ENCODE measurements at regions not wholly inside any gene's neighbourhood (a gene's known extent, or its start where the extent isn't known, plus 50 kb on each side); places are given as distances from the start of the nearest gene placed in this dataset.
"Not testable (repeated sequence)": the region's sequence is repeated elsewhere in the genome, so short reads cannot be mapped to it uniquely, and the experiment has no call there.

GRCh38 chr17:71450657-71451056 lies 670.2 kb upstream of the SOX9 start:
- H3K27me3 ChIP-seq (ENCODE audit: control insufficient read depth, insufficient read depth, low read length); H3K27ac ChIP-seq (ENCODE audit: low read depth, low read length); H3K4me3 ChIP-seq (ENCODE audit: low read length); H3K36me3 ChIP-seq (ENCODE audit: control insufficient read depth, insufficient read depth, low read length); H3K9ac ChIP-seq (ENCODE audit: low read length); H3K4me1 ChIP-seq (ENCODE audit: control insufficient read depth, insufficient read depth, low read length): not testable (repeated sequence)

DNA sequence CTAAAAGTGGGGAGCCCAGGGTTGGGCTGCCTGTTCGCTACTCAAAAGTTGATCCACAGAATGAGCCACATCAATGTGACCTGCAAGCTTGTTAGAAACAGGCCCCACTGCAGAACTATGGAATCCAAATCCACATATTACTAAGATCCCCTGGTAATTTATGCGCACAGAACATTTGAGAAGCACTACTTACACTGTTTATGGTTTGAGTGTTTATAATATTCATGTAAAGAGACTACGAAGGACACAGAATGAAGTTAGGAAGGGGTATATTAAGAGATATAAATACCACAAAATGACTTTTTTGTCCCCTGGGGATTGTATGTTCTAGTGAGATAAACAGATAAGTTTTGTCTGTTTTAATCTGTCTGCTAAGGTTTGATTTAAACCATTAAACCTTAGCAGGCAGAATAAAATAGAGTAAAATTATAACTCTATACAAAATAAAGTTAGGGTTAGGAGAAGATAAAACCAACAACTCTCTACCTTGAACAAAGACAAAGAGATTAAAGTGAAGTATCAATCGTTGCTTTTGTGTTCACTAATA lies 666.9 kb upstream of the SOX9 start:
- Histone ChIP-seq H3K9ac (ENCODE audit: low read length) (no peak overlapping the region), H3K4me3 (ENCODE audit: low read length) (no peak overlapping the region), H3K4me1 (ENCODE audit: control insufficient read depth, insufficient read depth, low read length) (no peaks in the 10 kb centered on the region), H3K27me3 (ENCODE audit: control insufficient read depth, insufficient read depth, low read length) (no peaks in the 10 kb centered on the region), H3K27ac (ENCODE audit: low read depth, low read length) (no peak overlapping the region), H3K36me3 (ENCODE audit: control insufficient read depth, insufficient read depth, low read length) (no peaks in the 10 kb centered on the region)

- Histone ChIP-seq H3K27me3 (ENCODE audit: control insufficient read depth, insufficient read depth, low read length) (no peaks in the 10 kb centered on the region), H3K4me3 (ENCODE audit: low read length) (no peak overlapping the region), H3K9ac (ENCODE audit: low read length) (no peak overlapping the region), H3K36me3 (ENCODE audit: control insufficient read depth, insufficient read depth, low read length) (no peaks in the 10 kb centered on the region), H3K4me1 (ENCODE audit: control insufficient read depth, insufficient read depth, low read length) (no peaks in the 10 kb centered on the region), H3K27ac (ENCODE audit: low read depth, low read length) (no peak overlapping the region)
Measured at GRCh38 chr17:71455219-71455618, 665.6 kb upstream of the SOX9 start.

GRCh38 chr17:71458322-71458721 lies 662.5 kb upstream of the SOX9 start:
- Histone ChIP-seq H3K4me1 (ENCODE audit: control insufficient read depth, insufficient read depth, low read length) (no peaks in the 10 kb centered on the region), H3K27me3 (ENCODE audit: control insufficient read depth, insufficient read depth, low read length) (no peaks in the 10 kb centered on the region), H3K9ac (ENCODE audit: low read length) (no peak overlapping the region), H3K4me3 (ENCODE audit: low read length) (no peak overlapping the region), H3K36me3 (ENCODE audit: control insufficient read depth, insufficient read depth, low read length) (no peaks in the 10 kb centered on the region), H3K27ac (ENCODE audit: low read depth, low read length) (no peak overlapping the region)

DNA sequence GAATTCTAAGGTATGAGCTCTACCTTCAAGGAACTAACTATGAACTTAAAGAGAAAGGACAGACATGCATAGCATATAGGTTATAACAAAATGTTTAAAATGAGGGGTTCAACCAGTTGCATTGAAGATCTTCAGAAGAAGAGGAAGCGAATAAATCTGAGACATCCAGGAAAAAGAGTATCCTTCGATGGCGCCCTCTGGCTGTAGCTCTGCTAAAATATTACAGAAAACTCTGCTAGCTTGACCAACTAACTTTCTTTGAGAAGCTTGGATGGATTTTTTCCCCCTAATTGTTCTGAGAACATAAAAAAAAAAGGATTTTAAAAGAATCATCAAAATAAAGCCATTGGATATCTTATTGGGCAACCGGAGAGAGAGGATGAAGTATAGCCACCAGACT lies 659.9 kb upstream of the SOX9 start:
- Histone ChIP-seq H3K4me3 (ENCODE audit: low read length) (no peak overlapping the region), H3K27me3 (ENCODE audit: control insufficient read depth, insufficient read depth, low read length) (no peaks in the 10 kb centered on the region), H3K4me1 (ENCODE audit: control insufficient read depth, insufficient read depth, low read length) (no peaks in the 10 kb centered on the region), H3K27ac (ENCODE audit: low read depth, low read length) (no peak overlapping the region), H3K9ac (ENCODE audit: low read length) (no peak overlapping the region), H3K36me3 (ENCODE audit: control insufficient read depth, insufficient read depth, low read length) (no peaks in the 10 kb centered on the region)

DNA sequence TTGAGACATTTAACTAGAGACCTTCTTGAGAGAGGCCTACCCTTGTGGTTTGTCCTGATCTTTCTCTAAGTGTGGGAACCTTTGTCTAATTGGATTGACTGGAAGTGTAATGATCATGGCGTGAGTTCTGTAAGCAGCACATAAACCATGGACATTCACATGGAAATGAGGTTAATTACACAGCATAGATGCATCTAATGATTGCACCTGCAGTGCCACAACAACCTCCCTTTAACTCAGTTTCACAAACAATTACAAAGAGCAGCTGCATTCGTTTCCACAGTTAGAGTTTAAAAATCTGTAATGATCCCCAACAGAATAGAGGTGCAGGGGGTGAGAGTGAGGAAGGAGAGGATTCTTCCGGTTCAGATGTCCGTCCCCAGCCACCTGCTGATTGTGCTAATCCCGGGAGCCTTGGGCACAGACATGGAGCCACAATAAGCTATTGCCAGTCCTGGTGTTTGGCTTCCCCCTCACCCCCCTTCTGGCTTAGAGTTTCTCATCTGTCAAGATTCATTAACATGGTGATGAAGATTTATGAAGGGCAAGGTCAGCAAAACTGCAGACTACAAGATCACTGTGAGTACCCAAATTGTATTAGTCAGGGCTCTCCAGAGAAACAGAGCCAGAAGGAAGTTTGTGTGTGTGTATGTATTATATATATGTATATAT lies 659.2 kb upstream of the SOX9 start:
- Histone ChIP-seq H3K27ac (ENCODE audit: low read depth, low read length) (no peak overlapping the region), H3K27me3 (ENCODE audit: control insufficient read depth, insufficient read depth, low read length) (no peaks in the 10 kb centered on the region), H3K4me3 (ENCODE audit: low read length) (no peak overlapping the region), H3K4me1 (ENCODE audit: control insufficient read depth, insufficient read depth, low read length) (no peaks in the 10 kb centered on the region), H3K36me3 (ENCODE audit: control insufficient read depth, insufficient read depth, low read length) (no peaks in the 10 kb centered on the region), H3K9ac (ENCODE audit: low read length) (no peak overlapping the region)

DNA sequence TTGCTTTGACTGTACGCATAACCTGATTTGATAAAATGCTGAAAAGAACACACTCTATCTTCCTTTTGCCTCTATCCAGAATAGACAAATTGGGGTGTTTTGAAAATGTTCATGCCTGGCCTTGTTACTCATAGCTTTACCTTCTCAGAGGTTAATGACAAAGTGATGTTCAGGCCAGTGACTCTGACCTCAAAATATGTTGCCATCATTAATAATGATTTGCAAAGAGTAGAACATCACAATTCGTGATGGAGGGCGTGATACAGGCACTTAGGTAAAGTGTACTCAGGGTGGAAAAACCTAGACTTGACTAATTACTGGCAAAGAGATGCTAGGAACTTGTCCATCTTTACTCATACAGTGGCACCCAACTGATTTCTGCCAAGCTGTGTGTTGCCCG lies 656.6 kb upstream of the SOX9 start:
- Histone ChIP-seq H3K36me3 (ENCODE audit: control insufficient read depth, insufficient read depth, low read length) (no peaks in the 10 kb centered on the region), H3K27ac (ENCODE audit: low read depth, low read length) (no peak overlapping the region), H3K4me3 (ENCODE audit: low read length) (no peak overlapping the region), H3K27me3 (ENCODE audit: control insufficient read depth, insufficient read depth, low read length) (no peaks in the 10 kb centered on the region), H3K9ac (ENCODE audit: low read length) (no peak overlapping the region), H3K4me1 (ENCODE audit: control insufficient read depth, insufficient read depth, low read length) (no peaks in the 10 kb centered on the region)

DNA sequence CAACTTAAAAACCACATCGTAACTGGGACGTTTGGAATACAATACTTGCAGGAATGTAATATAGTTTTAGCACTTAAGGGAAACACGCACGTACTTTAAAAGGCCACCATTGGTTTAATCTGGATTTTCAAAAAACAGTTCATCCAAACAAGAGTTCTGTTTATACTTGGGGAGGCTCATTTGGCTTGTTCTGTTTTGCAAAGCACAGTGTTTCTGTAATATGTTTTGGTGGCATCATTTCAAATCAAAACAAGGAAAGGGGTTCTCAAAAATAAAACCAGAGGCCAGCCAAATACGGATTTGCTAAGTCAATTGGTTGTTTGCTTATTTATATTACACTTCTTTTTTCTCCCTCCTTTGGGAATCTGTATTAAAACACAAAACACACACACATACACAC lies 656.1 kb upstream of the SOX9 start:
- Histone ChIP-seq H3K27me3 (ENCODE audit: control insufficient read depth, insufficient read depth, low read length) (no peaks in the 10 kb centered on the region), H3K27ac (ENCODE audit: low read depth, low read length) (no peak overlapping the region), H3K4me3 (ENCODE audit: low read length) (no peak overlapping the region), H3K4me1 (ENCODE audit: control insufficient read depth, insufficient read depth, low read length) (no peaks in the 10 kb centered on the region), H3K36me3 (ENCODE audit: control insufficient read depth, insufficient read depth, low read length) (no peaks in the 10 kb centered on the region), H3K9ac (ENCODE audit: low read length) (no peak overlapping the region)

DNA sequence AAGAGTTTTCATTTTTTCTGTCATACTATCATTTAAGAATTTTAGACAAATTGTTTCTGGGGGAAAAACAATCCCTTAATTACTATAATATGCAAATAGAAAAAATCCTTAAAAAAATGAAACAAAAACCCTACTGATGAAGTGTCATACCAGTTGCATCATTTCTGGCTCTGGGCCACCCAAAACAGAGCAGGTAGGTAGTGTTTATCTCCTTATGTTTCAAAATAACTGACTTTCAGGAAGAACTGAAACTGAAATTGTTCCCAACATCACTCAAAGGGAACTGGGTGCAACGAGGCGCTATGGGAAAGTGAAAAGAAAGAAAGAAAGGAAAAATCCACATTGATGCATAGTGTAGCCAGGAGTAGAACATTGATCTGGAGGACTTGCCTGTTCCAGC lies 653.1 kb upstream of the SOX9 start:
- Histone ChIP-seq H3K4me1 (ENCODE audit: control insufficient read depth, insufficient read depth, low read length) (no peaks in the 10 kb centered on the region), H3K27ac (ENCODE audit: low read depth, low read length) (no peak overlapping the region), H3K4me3 (ENCODE audit: low read length) (no peak overlapping the region), H3K36me3 (ENCODE audit: control insufficient read depth, insufficient read depth, low read length) (no peaks in the 10 kb centered on the region), H3K9ac (ENCODE audit: low read length) (no peak overlapping the region), H3K27me3 (ENCODE audit: control insufficient read depth, insufficient read depth, low read length) (no peaks in the 10 kb centered on the region)

GRCh38 chr17:71470062-71470461 lies 650.8 kb upstream of the SOX9 start:
- Histone ChIP-seq H3K36me3 (ENCODE audit: control insufficient read depth, insufficient read depth, low read length) (no peaks in the 10 kb centered on the region), H3K4me1 (ENCODE audit: control insufficient read depth, insufficient read depth, low read length) (no peaks in the 10 kb centered on the region), H3K9ac (ENCODE audit: low read length) (no peak overlapping the region)

GRCh38 chr17:71472809-71473789 lies 647.7 kb upstream of the SOX9 start:
- no peak overlapping the region for H3K27ac ChIP-seq (ENCODE audit: low read depth, low read length)
- H3K36me3 ChIP-seq (ENCODE audit: control insufficient read depth, insufficient read depth, low read length): no peaks in the 10 kb centered on the region
- H3K4me3 ChIP-seq (ENCODE audit: low read length): no peak overlapping the region
- H3K27me3 ChIP-seq (ENCODE audit: control insufficient read depth, insufficient read depth, low read length): no peaks in the 10 kb centered on the region
- no peak overlapping the region for H3K9ac ChIP-seq (ENCODE audit: low read length)
- H3K4me1 ChIP-seq (ENCODE audit: control insufficient read depth, insufficient read depth, low read length): no peaks in the 10 kb centered on the region

More at GRCh38 chr17:71470062-71470461, 650.8 kb upstream of the SOX9 start:
- no peaks in the 10 kb centered on the region for H3K27me3 ChIP-seq (ENCODE audit: control insufficient read depth, insufficient read depth, low read length)
- H3K4me3 ChIP-seq (ENCODE audit: low read length): no peak overlapping the region
- H3K27ac ChIP-seq (ENCODE audit: low read depth, low read length): no peak overlapping the region

- no peak overlapping the region for H3K9ac ChIP-seq (ENCODE audit: low read length)
- no peak overlapping the region for H3K4me3 ChIP-seq (ENCODE audit: low read length)
- H3K4me1 ChIP-seq (ENCODE audit: control insufficient read depth, insufficient read depth, low read length): no peaks in the 10 kb centered on the region
- H3K27me3 ChIP-seq (ENCODE audit: control insufficient read depth, insufficient read depth, low read length): no peaks in the 10 kb centered on the region
- H3K36me3 ChIP-seq (ENCODE audit: control insufficient read depth, insufficient read depth, low read length): no peaks in the 10 kb centered on the region
- H3K27ac ChIP-seq (ENCODE audit: low read depth, low read length): no peak overlapping the region
Measured at GRCh38 chr17:71477356-71477755, 643.5 kb upstream of the SOX9 start.
